PC-9 (cell line): ENCODE measurements at regions not wholly inside any gene's neighbourhood (a gene's known extent, or its start where the extent isn't known, plus 50 kb on each side); places are given as distances from the start of the nearest gene placed in this dataset.
"Not testable (repeated sequence)": the region's sequence is repeated elsewhere in the genome, so short reads cannot be mapped to it uniquely, and the experiment has no call there.

Experiments used
- BruUV-seq: library from RNA; stranded (reverse); fragments of 400-500 nt; replicated peaks from 2 replicates; lab custom pipeline; 2021; lab: Mats Ljungman, UMichigan
- CTCF ChIA-PET: fragments of 300-600 bp; sonication (Branson Sonifier 250); formaldehyde crosslinking; loops from one replicate; lab custom pipeline; 2022; ENCODE audit warnings: antibody characterized with exemption; lab: Charles Lee
- POLR2A ChIA-PET: fragments of 300-600 bp; sonication (Branson Sonifier 250); formaldehyde crosslinking; loops from one replicate; lab custom pipeline; 2022; ENCODE audit warnings: antibody characterized with exemption; ENCODE audit not compliant: unreplicated experiment; lab: Charles Lee
- DNase-seq, 2 experiments: peaks; one replicate each; pipeline versions ENCODE4 v3.0.0 to v3.0.0-alpha.2; 2015 to 2022; ENCODE audit warnings: mixed read lengths in 1 of 2
- H2AFZ ChIP-seq: fragments of 200-600 bp; sonication (generic); 2 replicates; pipeline ENCODE4 v1.8.1; 2017; ENCODE audit warnings: antibody characterized with exemption
- H3F3A ChIP-seq: fragments of 200-600 bp; sonication (generic); 2 replicates; pipeline ENCODE4 v1.8.1; 2017; ENCODE audit warnings: antibody characterized with exemption, mild to moderate bottlenecking, low read depth; ENCODE audit not compliant: insufficient read depth
- H3K27ac ChIP-seq: fragments of 200-600 bp; sonication (generic); 2 replicates; pipeline ENCODE4 v1.6.1; 2016; ENCODE audit warnings: mixed run types
- H3K27me3 ChIP-seq: fragments of 200-600 bp; sonication (generic); 2 replicates; pipeline ENCODE4 v1.6.1; 2016; ENCODE audit warnings: low read depth, mixed run types; ENCODE audit not compliant: insufficient read depth
- H3K36me3 ChIP-seq: fragments of 200-600 bp; sonication (generic); 2 replicates; pipeline ENCODE4 v1.6.1; 2016; ENCODE audit warnings: low read depth, mixed run types
- H3K4me1 ChIP-seq: fragments of 200-600 bp; sonication (generic); replicated peaks from 2 replicates; pipeline ENCODE4 v1.6.1; 2016; ENCODE audit warnings: mixed run types; ENCODE audit not compliant: insufficient read depth
- H3K4me2 ChIP-seq: fragments of 200-600 bp; sonication (generic); 2 replicates; pipeline ENCODE4 v1.6.1; 2017; ENCODE audit warnings: mixed run types
- H3K4me3 ChIP-seq: fragments of 200-600 bp; sonication (generic); 2 replicates; pipeline ENCODE4 v1.6.1; 2016; ENCODE audit warnings: mixed run types
- H3K79me2 ChIP-seq: fragments of 200-600 bp; sonication (generic); 2 replicates; pipeline ENCODE4 v1.6.1; 2017; ENCODE audit warnings: low read depth, mixed run types
- H3K9me2 ChIP-seq: fragments of 200-600 bp; sonication (generic); 2 replicates; pipeline ENCODE4 v1.8.1; 2017; ENCODE audit warnings: mild to moderate bottlenecking; ENCODE audit not compliant: insufficient read depth
- H3K9me3 ChIP-seq: fragments of 200-600 bp; sonication (generic); 2 replicates; pipeline ENCODE4 v1.8.1; 2016; ENCODE audit warnings: low read depth; ENCODE audit not compliant: insufficient read depth
- H4K20me1 ChIP-seq: fragments of 200-600 bp; sonication (generic); 2 replicates; pipeline ENCODE4 v1.8.1; 2017; ENCODE audit not compliant: insufficient read depth
- CTCF ChIP-seq: fragments of 200-600 bp; sonication (generic); conservative IDR thresholded peaks from 2 replicates; pipeline ENCODE4 v1.6.1; 2017; ENCODE audit warnings: mixed run types, antibody characterized with exemption, mild to moderate bottlenecking, moderate library complexity
- EZH2 ChIP-seq: fragments of 200-600 bp; sonication (generic); IDR thresholded peaks from 2 replicates; pipeline ENCODE4 v1.8.0; 2017; ENCODE audit warnings: antibody characterized with exemption, low read depth
- intact Hi-C: fragments of 100-400 bp; cut with micrococcal nuclease; formaldehyde crosslinking; loops from one replicate; pipeline ENCODE4 v1.10.0; 2022; ENCODE audit not compliant: unreplicated experiment

- no peaks in the 10 kb centered on the region for H3K4me1 ChIP-seq
- H3K9me2 ChIP-seq: no peaks in the 10 kb centered on the region
- no peak overlapping the region for H2AFZ ChIP-seq
- no peaks in the 10 kb centered on the region for H3K79me2 ChIP-seq
- H3K27ac ChIP-seq: no peak overlapping the region
- ChIA-PET POLR2A (no interaction called here), CTCF (no interaction called here)
- no peaks in the 10 kb centered on the region for H3K9me3 ChIP-seq
- H3K4me3 ChIP-seq: no peak overlapping the region
- intact Hi-C loops: no loop called here
- TF ChIP-seq EZH2: no peak
- TF ChIP-seq CTCF: no peak; the same call in 1 of the 2 replicates
- H4K20me1 ChIP-seq: no peaks in the 10 kb centered on the region
- no peaks in the 10 kb centered on the region for H3K36me3 ChIP-seq
- BruUV-seq: no TSS peak
- H3F3A ChIP-seq: no peaks in the 10 kb centered on the region
- H3K27me3 ChIP-seq: no peaks in the 10 kb centered on the region
- DNase-seq: no peak
- H3K4me2 ChIP-seq: no peak overlapping the region
Observed at GRCh38 chr17:27038676-27039075, 255.2 kb upstream of the WSB1 start.

GRCh38 chr17:27045039-27045438 is 248.9 kb upstream of the WSB1 start:
- BruUV-seq, H3K27ac ChIP-seq, H3K79me2 ChIP-seq, H3K27me3 ChIP-seq, H3K9me3 ChIP-seq, H3K4me1 ChIP-seq, H3K9me2 ChIP-seq, H3F3A ChIP-seq, POLR2A ChIA-PET, H4K20me1 ChIP-seq, intact Hi-C loops, H3K36me3 ChIP-seq, CTCF ChIA-PET: not testable (repeated sequence)
- H3K4me2 ChIP-seq: peak overlapping the region; percentile 62
- peak in 1 of 2 experiments; percentile 37 for DNase-seq
- H2AFZ ChIP-seq: 0 out of 2 replicates have a peak overlapping the region, but pooled peaks have one; percentile 52
- peak overlapping the region; percentile 32; the same call in 1 of the 2 replicates for H3K4me3 ChIP-seq

- intact Hi-C loops: no loop called here
Observed at GRCh38 chr17:27049104-27049784, 244.7 kb upstream of the WSB1 start.

More at GRCh38 chr17:27049104-27049784, 244.7 kb upstream of the WSB1 start:
- no peaks in the 10 kb centered on the region for H3K9me2 ChIP-seq
- ChIA-PET CTCF (no interaction called here), POLR2A (no interaction called here)
- no peak overlapping the region for H3K27ac ChIP-seq
- H3K79me2 ChIP-seq: no peaks in the 10 kb centered on the region
- H3K27me3 ChIP-seq: no peaks in the 10 kb centered on the region
- TF ChIP-seq EZH2 (no peak), CTCF (no peak)
- no peak overlapping the region for H3K4me2 ChIP-seq
- H4K20me1 ChIP-seq: no peaks in the 10 kb centered on the region
- H3K4me1 ChIP-seq: no peaks in the 10 kb centered on the region
- H3F3A ChIP-seq: no peaks in the 10 kb centered on the region
- peak in 1 of 2 experiments; percentile 36 for DNase-seq
- no peak overlapping the region for H2AFZ ChIP-seq
- BruUV-seq: no TSS peak
- H3K9me3 ChIP-seq: no peaks in the 10 kb centered on the region
- no peaks in the 10 kb centered on the region for H3K36me3 ChIP-seq
- H3K4me3 ChIP-seq: no peak overlapping the region
